ENCODE measurements at regions not wholly inside any gene's neighbourhood (a gene's known extent, or its start where the extent isn't known, plus 50 kb on each side); places are given as distances from the start of the nearest gene placed in this dataset.

- DNase-seq (ENCODE audit: extremely low read depth in 1 of 4, low spot score in 3 of 4) (no peak), ATAC-seq (no peak), FAIRE-seq (no peak)
- H2AFZ ChIP-seq (ENCODE audit: low read depth, low read length), result no peak overlapping the region
- H3K4me3 ChIP-seq, result no peak overlapping the region
- H3K4me2 ChIP-seq (ENCODE audit: insufficient read depth, low read length), result no peak overlapping the region
- no peak overlapping the region for H3K27ac ChIP-seq (ENCODE audit: extremely low read depth, low read depth, low read length)
- no TSS peak for BruUV-seq (replicated peaks)
- CTCF ChIA-PET (ENCODE audit: low intra/inter-chr PET ratio), result no interaction called here
- no peaks in the 10 kb centered on the region for H3K9me3 ChIP-seq (replicated peaks; ENCODE audit: control insufficient read depth, insufficient read depth, low read depth, low read length)
- in situ Hi-C loops (cut with MboI) (no loop called here), intact Hi-C loops (cut with micrococcal nuclease) (no loop called here)
- H3K9me1 ChIP-seq (ENCODE audit: control insufficient read depth, insufficient read depth, low read length), result no peaks in the 10 kb centered on the region
- no peaks in the 10 kb centered on the region for H3K4me1 ChIP-seq (replicated peaks in 1 of 2; ENCODE audit: control insufficient read depth in 2 of 2, insufficient read depth in 2 of 2, low read length in 2 of 2)
- 0% methylated on average over 4 of the region's 4 CpGs for WGBS (ENCODE audit: insufficient coverage, low coverage, missing lambda C conversion rate)
- H3K36me3 ChIP-seq (ENCODE audit: control insufficient read depth, insufficient read depth, low read length), result no peaks in the 10 kb centered on the region
- H3K27me3 ChIP-seq (ENCODE audit: control insufficient read depth in 2 of 2, insufficient read depth in 2 of 2, low read length in 2 of 2), result no peaks in the 10 kb centered on the region
- no peak overlapping the region for H3K9ac ChIP-seq (ENCODE audit: insufficient read depth in 1 of 2, low read depth in 2 of 2, low read length in 2 of 2)
- POLR2A ChIA-PET, result interaction anchor here (0.9 kb wide), 1 partner anchor 15 kb away, joined by 3 read pairs; no protein-coding TSS in a partner anchor
- no peaks in the 10 kb centered on the region for H4K20me1 ChIP-seq (replicated peaks; ENCODE audit: control insufficient read depth, insufficient read depth, low read length)
- no peaks in the 10 kb centered on the region for H3K79me2 ChIP-seq (ENCODE audit: control insufficient read depth, insufficient read depth, low read length)
- TF ChIP-seq PCBP1 (IDR thresholded peaks at IDR 0.05; ENCODE audit: low read depth, low read length, poor library complexity, severe bottlenecking) (no peak), ZNF3 (CRISPR knock-in tag; IDR thresholded peaks at IDR 0.05) (no peak), MTF1 (CRISPR knock-in tag; IDR thresholded peaks at IDR 0.05; ENCODE audit: borderline replicate concordance) (no peak), CTCFL (IDR thresholded peaks at IDR 0.05; ENCODE audit: borderline replicate concordance, insufficient read depth, low read depth, low read length, poor library complexity, severe bottlenecking) (no peak), E2F1 (CRISPR knock-in tag; IDR thresholded peaks at IDR 0.05) (no peak), SP1 (CRISPR knock-in tag; IDR thresholded peaks at IDR 0.05) (no peak), HNRNPK (IDR thresholded peaks at IDR 0.05; ENCODE audit: low read depth, low read length, poor library complexity, severe bottlenecking) (no peak), SMARCA5 (IDR thresholded peaks at IDR 0.05) (no peak), ZFPM2 (CRISPR knock-in tag; IDR thresholded peaks at IDR 0.05) (no peak), NCOA6 (IDR thresholded peaks at IDR 0.05) (no peak), CEBPB (tag; IDR thresholded peaks at IDR 0.05) (no peak), NFRKB (IDR thresholded peaks at IDR 0.05; ENCODE audit: low read depth) (no peak)
These were observed 359.5 kb upstream of the RGPD4 start for GRCh38 chr2:107466984-107467773.

Measured in K562 (cell line).